HG03460 (cell line): ENCODE measurements at regions not wholly inside any gene's neighbourhood (a gene's known extent, or its start where the extent isn't known, plus 50 kb on each side); places are given as distances from the start of the nearest gene placed in this dataset.

Experiments used
- ATAC-seq: cut with Tn5 transposase; IDR thresholded peaks from one replicate; pipeline ENCODE4 v1.9.1; 2021; ENCODE audit not compliant: unreplicated experiment

DNA sequence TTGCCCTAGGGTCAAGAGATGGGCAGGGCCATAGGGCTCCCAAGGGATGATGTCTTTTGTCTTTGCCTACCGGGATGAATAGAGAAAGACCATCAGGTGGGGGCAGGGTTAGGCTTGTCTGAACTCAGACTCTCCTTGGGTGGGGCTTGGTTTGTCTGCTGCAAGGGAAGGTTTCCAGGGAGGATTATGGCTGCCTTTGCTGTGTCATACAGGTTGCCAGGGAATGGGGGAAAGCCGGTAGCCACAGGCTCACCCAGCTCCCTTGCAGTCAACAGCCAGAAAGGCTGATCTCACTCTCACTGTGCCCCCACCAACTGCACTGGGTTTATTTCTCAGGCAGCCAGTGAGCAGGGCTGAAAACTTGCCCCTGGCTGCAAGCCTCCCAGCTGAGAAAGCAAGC, 253.2 kb downstream of the POLR1F start:
- ATAC-seq: no peak

DNA sequence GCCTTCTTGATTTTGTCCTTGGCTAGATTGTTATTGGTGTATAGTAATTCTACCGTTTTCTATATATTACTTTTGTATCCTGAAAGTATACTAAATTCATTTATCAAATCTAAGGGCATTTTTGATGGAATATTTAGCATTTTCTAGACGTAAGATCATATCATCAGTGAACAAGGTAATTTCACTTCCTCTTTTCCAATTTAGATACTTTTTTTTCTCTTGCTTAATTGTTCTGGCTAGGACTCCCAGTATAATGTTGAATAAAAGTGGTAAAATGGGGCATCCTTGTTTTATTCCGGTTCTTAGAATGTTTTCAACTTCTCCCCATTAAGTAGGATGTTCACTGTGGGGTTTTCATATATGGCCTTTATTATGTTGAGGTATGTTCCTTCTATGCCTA, 260.7 kb downstream of the POLR1F start:
- no peak for ATAC-seq

DNA sequence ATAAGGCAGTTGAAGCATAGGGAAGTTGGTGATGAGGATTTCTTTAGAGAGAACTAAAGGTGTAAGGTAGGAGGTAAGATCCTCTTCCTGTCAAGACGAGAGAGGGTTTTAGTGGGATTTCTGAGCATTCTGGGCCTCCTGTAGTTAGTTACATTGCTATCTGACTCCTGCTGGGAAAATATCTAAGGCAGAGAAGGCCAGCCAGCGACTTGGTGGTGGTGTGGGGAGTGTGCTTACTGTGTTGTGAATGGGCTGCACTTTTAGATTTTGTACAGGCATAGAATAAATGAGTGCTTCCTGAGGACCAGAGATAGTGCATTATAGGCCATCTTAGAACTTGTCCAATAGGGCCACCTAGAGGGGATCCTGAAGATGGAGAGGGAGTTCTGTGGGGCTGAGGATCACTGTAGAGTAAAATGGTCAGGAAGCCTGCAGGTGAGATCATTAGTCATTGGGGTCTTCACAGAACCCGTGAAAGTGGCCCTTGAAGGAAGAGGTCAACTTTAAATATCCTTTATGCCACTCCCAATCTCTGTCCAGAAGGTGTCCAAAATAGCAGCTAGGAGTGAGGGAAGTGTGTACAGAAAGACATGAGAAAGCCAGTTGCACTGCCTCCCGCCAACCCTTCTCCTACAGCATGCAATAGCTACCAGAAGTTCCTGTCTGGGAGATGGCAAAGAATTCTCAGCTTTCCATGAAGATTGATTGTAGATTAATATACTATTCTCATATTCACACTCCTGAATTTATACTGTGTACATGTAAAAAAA, 266.6 kb downstream of the POLR1F start:
- peak; percentile 66 for ATAC-seq

DNA sequence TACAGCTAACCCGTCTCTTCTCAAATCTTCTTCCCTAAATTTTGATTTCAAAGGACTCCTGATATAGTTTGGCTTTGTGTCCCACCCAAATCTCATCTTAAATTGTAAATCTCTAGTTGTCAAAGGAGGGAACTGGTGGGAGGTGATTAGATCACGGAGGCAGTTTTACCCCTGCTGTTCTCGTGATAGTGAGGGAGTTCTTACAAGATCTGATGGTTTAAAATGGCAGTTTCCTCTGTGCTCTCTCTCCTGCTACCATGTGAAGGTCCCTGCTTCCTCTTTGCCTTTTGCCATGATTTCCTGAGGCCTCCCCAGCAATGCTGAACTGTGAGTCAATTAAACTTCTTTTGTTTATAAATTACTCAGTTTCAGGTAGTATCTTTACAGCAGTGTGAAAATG, 269.3 kb downstream of the POLR1F start:
- ATAC-seq: no peak

- no peak for ATAC-seq
Observed at GRCh38 chr7:19437446-19437845, 271.4 kb downstream of the POLR1F start.

GRCh38 chr7:19427944-19428343, 280.9 kb downstream of the POLR1F start:
- ATAC-seq: no peak

DNA sequence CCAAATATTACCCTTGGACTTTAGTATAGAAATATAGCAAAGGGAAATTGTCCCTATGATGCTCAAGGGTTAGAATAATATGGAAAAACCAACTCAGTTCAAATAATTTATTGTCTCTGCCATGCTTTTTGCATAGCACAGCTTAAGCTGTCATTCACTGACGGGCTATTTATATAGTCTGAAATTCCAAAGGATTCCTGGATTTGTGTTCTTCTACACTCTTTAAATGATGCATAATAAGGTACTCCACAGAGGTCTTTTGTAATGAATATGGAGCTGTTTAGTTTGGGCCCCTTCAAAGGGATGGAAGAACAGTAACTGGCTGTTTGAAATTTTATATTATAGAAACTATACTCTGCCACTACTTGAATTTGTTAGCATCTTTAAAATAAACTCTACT, 276.6 kb upstream of the FERD3L start:
- ATAC-seq: no peak

DNA sequence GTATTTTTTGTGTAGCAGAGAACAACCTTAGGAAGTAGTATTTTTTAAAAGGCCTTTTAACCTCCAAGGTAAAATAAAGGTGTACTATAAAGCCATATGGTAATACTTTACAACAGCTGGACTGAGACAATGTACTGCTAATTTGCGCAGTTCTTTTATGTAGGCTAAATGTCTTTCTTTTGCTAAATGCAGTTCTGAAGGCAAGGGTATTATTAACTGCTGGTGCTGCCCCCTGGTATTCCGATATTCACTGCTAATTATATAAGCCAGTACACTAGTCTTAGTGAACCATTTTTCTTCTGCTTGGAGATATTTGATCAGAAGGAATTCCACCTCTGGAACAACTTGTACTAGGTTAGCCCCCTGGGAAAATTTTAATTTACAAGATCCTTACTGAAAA, 272.0 kb upstream of the FERD3L start:
- no peak for ATAC-seq

- ATAC-seq: no peak
Observed at GRCh38 chr7:19415123-19415522, 269.9 kb upstream of the FERD3L start.

DNA sequence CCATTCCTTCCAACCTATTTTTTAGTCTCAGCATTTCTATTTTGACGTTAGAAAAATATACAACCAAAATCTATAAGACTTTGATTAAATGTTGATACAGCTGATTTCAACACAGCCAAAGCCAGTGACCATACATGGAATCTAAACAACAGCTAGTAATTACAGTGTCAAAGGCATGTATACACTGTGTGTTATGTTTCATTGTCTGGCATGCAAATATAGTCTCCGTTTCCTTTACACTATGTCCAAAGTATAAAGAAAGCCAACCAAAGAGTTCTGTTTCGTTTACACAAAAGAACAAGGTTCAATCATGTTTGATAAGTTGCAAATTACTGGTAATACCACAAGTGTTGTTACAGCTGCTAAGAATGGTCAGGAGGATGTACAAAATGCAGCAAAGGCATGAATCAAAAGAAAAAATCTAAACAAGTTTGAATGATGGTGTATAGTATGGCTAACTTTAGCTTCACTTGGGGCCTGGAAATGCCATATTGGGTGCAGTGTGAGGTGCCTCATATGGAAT, 268.3 kb upstream of the FERD3L start:
- no peak for ATAC-seq

DNA sequence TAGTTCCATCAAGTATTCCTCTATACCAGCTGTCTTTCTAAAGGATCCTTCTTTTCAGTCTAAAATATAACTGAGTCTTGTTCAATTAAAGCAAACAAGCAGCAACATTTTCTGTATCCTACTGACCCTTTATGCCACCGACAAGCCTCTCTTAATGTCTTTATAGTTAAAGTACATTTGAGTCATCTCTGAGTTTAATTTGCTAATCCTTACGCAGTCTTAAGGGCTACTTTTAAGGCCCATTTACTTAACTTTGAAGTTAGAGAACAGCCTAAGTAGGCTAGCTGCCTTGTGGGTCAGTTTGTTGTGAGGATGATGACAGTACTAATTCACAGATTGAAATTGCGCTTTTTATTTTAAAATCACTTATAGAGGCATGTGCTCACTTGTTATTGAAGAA, 265.5 kb upstream of the FERD3L start:
- ATAC-seq: no peak

- no peak for ATAC-seq
Observed at GRCh38 chr7:19410106-19410505, 264.9 kb upstream of the FERD3L start.

GRCh38 chr7:19408706-19409220, 263.5 kb upstream of the FERD3L start:
- ATAC-seq: no peak

DNA sequence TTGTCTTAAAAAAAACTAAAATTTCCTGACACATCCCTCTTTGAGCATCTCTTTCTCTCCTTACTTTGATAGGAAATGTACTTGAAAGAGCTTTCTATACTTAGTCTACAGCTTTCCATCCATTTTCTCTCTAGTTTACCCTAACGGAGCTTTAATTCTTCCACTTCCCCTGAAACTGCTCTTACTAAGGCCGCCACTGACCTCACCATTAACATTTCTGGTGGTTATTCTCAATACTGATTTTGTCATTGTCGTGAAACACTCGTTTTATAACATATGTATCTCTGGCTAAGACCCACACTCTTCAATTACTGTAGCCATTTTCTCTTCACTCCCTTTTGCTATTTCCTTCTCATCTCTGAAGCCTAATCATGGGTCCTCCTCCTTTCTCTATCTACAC, 262.0 kb upstream of the FERD3L start:
- no peak for ATAC-seq

- no peak for ATAC-seq
Observed at GRCh38 chr7:19405541-19405940, 260.3 kb upstream of the FERD3L start.

- no peak for ATAC-seq
Observed at GRCh38 chr7:19404912-19405329, 259.7 kb upstream of the FERD3L start.

GRCh38 chr7:19403691-19404090, 258.5 kb upstream of the FERD3L start:
- no peak for ATAC-seq

DNA sequence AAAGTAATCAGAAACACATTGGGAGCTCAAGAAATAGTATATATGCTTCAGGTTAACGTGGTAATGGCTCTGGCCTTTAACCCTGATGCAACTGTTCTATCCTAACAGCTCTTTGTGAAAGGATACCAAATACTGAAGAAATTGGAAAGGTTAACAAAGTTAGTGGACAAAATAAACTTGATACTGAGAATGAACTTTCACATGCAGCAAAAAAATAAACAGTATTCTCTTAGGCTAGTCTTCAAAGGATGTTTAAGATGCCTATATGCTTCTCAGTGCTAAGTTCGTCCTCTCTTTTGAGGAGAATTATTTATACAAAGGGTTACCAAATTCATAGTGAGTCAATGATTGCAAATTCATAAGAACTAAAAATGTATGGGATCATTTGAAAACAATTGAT, 256.2 kb upstream of the FERD3L start:
- ATAC-seq: no peak

DNA sequence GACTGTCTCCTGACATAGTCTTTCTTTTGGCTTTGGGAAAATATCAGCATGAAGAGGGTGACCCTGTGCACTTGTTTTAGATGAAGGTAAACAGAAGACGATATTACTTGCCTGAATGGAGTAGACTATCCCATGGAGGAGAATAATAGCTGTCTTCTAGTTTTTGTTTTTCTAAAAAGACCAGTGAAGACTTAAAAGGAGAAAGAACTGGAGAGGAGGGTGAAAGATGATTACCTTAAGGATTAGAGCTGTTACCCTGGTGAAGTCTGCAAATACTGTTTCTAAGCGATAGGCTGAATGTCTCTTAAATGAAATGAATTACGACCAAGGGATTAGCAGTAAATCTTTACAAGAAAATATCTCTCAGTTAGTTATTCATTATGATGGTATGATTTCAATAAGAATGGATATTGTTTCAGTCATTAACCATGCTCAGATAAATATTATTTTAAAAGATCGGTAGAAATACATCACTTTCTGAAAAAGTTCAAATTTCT, 255.6 kb upstream of the FERD3L start:
- no peak for ATAC-seq

DNA sequence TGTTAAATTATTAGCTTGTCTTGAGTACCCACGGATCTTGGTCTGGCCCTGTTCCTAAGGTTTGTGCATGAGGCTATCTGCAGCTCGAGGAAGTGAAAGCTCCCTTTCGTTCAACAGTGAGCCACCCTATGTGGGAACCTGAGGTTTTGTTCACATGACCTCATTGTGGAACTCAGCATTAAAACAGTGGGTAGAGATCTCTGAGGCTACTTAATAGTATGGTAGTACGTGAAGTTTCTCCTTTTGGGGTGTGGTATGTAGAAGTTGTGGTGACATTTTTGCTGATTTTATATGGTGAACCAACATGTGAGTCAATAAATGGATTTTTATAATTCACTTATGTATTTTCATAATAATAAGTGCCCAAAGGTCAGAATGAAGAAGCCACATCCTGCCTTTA, 252.7 kb upstream of the FERD3L start:
- peak; percentile 93 for ATAC-seq

- ATAC-seq: no peak
Observed at GRCh38 chr7:19392246-19392645, 247.0 kb upstream of the FERD3L start.

GRCh38 chr7:19390795-19391194, 245.6 kb upstream of the FERD3L start:
- no peak for ATAC-seq

DNA sequence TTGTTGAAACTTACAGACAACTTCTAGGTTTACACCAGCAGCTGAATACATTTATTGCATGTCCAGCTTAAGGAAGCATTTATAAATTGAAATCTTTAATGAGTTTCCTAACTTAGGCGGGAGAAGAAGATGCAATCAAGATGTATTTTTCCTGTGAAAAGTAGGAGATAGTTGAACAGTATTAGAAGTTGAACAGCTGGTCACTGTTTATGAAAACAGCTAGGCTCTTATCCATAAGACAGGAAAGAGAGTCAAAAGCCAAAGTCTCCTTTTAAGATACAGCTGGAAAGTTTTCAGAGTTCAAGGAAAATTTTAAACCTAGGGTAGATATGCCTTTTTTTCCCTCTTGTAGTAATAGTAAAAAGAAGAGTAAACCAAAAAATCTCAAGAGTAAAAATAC, 236.1 kb upstream of the FERD3L start:
- no peak for ATAC-seq
